BLaER1 (cell line): ENCODE measurements at regions not wholly inside any gene's neighbourhood (a gene's known extent, or its start where the extent isn't known, plus 50 kb on each side); places are given as distances from the start of the nearest gene placed in this dataset.

ENCODE experiments used
- H3K27ac ChIP-seq: shearing (Covaris generic); formaldehyde crosslinking; 2 replicates; pipeline ENCODE4 v1.8.1; 2022
- H3K27me3 ChIP-seq: shearing (Covaris generic); formaldehyde crosslinking; 2 replicates; pipeline ENCODE4 v1.8.1; 2022
- H3K36me3 ChIP-seq: shearing (Covaris generic); formaldehyde crosslinking; 2 replicates; pipeline ENCODE4 v1.8.1; 2022
- H3K4me1 ChIP-seq: shearing (Covaris generic); formaldehyde crosslinking; 2 replicates; pipeline ENCODE4 v1.8.1; 2022
- H3K4me2 ChIP-seq: shearing (Covaris generic); formaldehyde crosslinking; 2 replicates; pipeline ENCODE4 v1.8.1; 2022
- H3K4me3 ChIP-seq: shearing (Covaris generic); formaldehyde crosslinking; 2 replicates; pipeline ENCODE4 v1.8.1; 2022
- H3K9ac ChIP-seq: shearing (Covaris generic); formaldehyde crosslinking; 2 replicates; pipeline ENCODE4 v1.8.1; 2022
- H3K9me3 ChIP-seq: shearing (Covaris generic); formaldehyde crosslinking; 2 replicates; pipeline ENCODE4 v1.8.1; 2022
- H4K20me1 ChIP-seq: shearing (Covaris generic); formaldehyde crosslinking; 2 replicates; pipeline ENCODE4 v1.8.1; 2022
- Cebpa-rat ChIP-seq: shearing (Covaris generic); IDR thresholded peaks from 2 replicates; pipeline ENCODE4 v1.8.1; 2022

- Histone ChIP-seq H3K4me3 (no peak overlapping the region), H3K27ac (no peak overlapping the region), H4K20me1 (no peaks in the 10 kb centered on the region), H3K27me3 (no peaks in the 10 kb centered on the region), H3K4me1 (no peaks in the 10 kb centered on the region), H3K9me3 (peaks cover 8% of the 10 kb centered on the region; the same call in 1 of the 2 replicates), H3K4me2 (no peak overlapping the region), H3K36me3 (no peaks in the 10 kb centered on the region), H3K9ac (no peak overlapping the region)
- TF ChIP-seq Cebpa-rat: no peak
Measured at GRCh38 chr16:55091871-55092230, 161.2 kb downstream of the IRX5 start.

GRCh38 chr16:55100100-55100499 is 169.4 kb downstream of the IRX5 start:
- no peak overlapping the region for H3K4me3 ChIP-seq
- no peaks in the 10 kb centered on the region for H3K27me3 ChIP-seq
- TF ChIP-seq Cebpa-rat: peak; percentile 63; the same call in 1 of the 2 replicates
- peaks cover 6% of the 10 kb centered on the region for H3K9me3 ChIP-seq
- H4K20me1 ChIP-seq: no peaks in the 10 kb centered on the region
- no peaks in the 10 kb centered on the region for H3K36me3 ChIP-seq
- peak overlapping the region; percentile 77 for H3K4me2 ChIP-seq
- no peak overlapping the region for H3K9ac ChIP-seq
- peaks cover 42% of the 10 kb centered on the region for H3K4me1 ChIP-seq
- no peak overlapping the region for H3K27ac ChIP-seq

- Histone ChIP-seq H3K4me2 (peak overlapping the region; percentile 77), H3K27me3 (no peaks in the 10 kb centered on the region), H3K9me3 (peaks cover 6% of the 10 kb centered on the region), H3K27ac (no peak overlapping the region), H3K4me1 (peaks cover 51% of the 10 kb centered on the region), H3K9ac (no peak overlapping the region), H4K20me1 (no peaks in the 10 kb centered on the region), H3K4me3 (no peak overlapping the region), H3K36me3 (no peaks in the 10 kb centered on the region)
- no peak for TF ChIP-seq Cebpa-rat
Measured at GRCh38 chr16:55101026-55101425, 170.4 kb downstream of the IRX5 start.

- Histone ChIP-seq H3K4me2 (peak overlapping the region; percentile 77; the same call in 1 of the 2 replicates), H3K36me3 (no peaks in the 10 kb centered on the region), H3K27me3 (no peaks in the 10 kb centered on the region), H3K4me1 (peaks cover 58% of the 10 kb centered on the region), H4K20me1 (no peaks in the 10 kb centered on the region), H3K9ac (no peak overlapping the region), H3K9me3 (peaks cover 6% of the 10 kb centered on the region), H3K27ac (no peak overlapping the region), H3K4me3 (no peak overlapping the region)
- TF ChIP-seq Cebpa-rat: no peak
Measured at GRCh38 chr16:55102077-55102476, 171.4 kb downstream of the IRX5 start.

- H3K27me3 ChIP-seq: no peaks in the 10 kb centered on the region
- H3K27ac ChIP-seq: no peak overlapping the region
- no peak overlapping the region for H3K9ac ChIP-seq
- H4K20me1 ChIP-seq: no peaks in the 10 kb centered on the region
- H3K4me1 ChIP-seq: peaks cover 58% of the 10 kb centered on the region
- H3K4me2 ChIP-seq: no peak overlapping the region
- no peak for TF ChIP-seq Cebpa-rat
- H3K36me3 ChIP-seq: no peaks in the 10 kb centered on the region
- H3K4me3 ChIP-seq: no peak overlapping the region
- peaks cover 6% of the 10 kb centered on the region for H3K9me3 ChIP-seq
Measured at GRCh38 chr16:55102531-55102930, 171.9 kb downstream of the IRX5 start.

- H3K27ac ChIP-seq: no peak overlapping the region
- peaks cover 44% of the 10 kb centered on the region for H3K4me1 ChIP-seq
- no peak overlapping the region for H3K9ac ChIP-seq
- no peaks in the 10 kb centered on the region for H4K20me1 ChIP-seq
- TF ChIP-seq Cebpa-rat: no peak
- H3K9me3 ChIP-seq: no peaks in the 10 kb centered on the region
- no peaks in the 10 kb centered on the region for H3K36me3 ChIP-seq
- no peaks in the 10 kb centered on the region for H3K27me3 ChIP-seq
- H3K4me2 ChIP-seq: no peak overlapping the region
- H3K4me3 ChIP-seq: no peak overlapping the region
Measured at GRCh38 chr16:55107851-55108250, 177.2 kb downstream of the IRX5 start.

- no peaks in the 10 kb centered on the region for H3K9me3 ChIP-seq
- peaks cover 59% of the 10 kb centered on the region for H3K4me1 ChIP-seq
- H3K27ac ChIP-seq: no peak overlapping the region
- H4K20me1 ChIP-seq: no peaks in the 10 kb centered on the region
- H3K4me3 ChIP-seq: no peak overlapping the region
- H3K4me2 ChIP-seq: peak overlapping the region; percentile 6; the same call in 1 of the 2 replicates
- H3K9ac ChIP-seq: no peak overlapping the region
- no peaks in the 10 kb centered on the region for H3K36me3 ChIP-seq
- no peak for TF ChIP-seq Cebpa-rat
- no peaks in the 10 kb centered on the region for H3K27me3 ChIP-seq
Measured at GRCh38 chr16:55113210-55113609, 182.5 kb downstream of the IRX5 start.

- Histone ChIP-seq H4K20me1 (peaks cover 20% of the 10 kb centered on the region), H3K4me3 (no peak overlapping the region), H3K4me1 (peaks cover 77% of the 10 kb centered on the region), H3K9ac (no peak overlapping the region), H3K9me3 (no peaks in the 10 kb centered on the region), H3K27me3 (no peaks in the 10 kb centered on the region), H3K4me2 (peak overlapping the region; percentile 88), H3K36me3 (no peaks in the 10 kb centered on the region), H3K27ac (no peak overlapping the region)
- no peak for TF ChIP-seq Cebpa-rat
Measured at GRCh38 chr16:55115506-55115905, 184.8 kb downstream of the IRX5 start.

GRCh38 chr16:55116165-55116920 is 185.7 kb downstream of the IRX5 start:
- TF ChIP-seq Cebpa-rat: no peak
- H3K9me3 ChIP-seq: no peaks in the 10 kb centered on the region
- H3K4me1 ChIP-seq: peaks cover 80% of the 10 kb centered on the region
- no peak overlapping the region for H3K9ac ChIP-seq
- no peak overlapping the region for H3K4me3 ChIP-seq
- H4K20me1 ChIP-seq: peaks cover 20% of the 10 kb centered on the region
- no peaks in the 10 kb centered on the region for H3K36me3 ChIP-seq
- H3K27ac ChIP-seq: no peak overlapping the region; the same call in 1 of the 2 replicates
- no peaks in the 10 kb centered on the region for H3K27me3 ChIP-seq
- peak overlapping the region; percentile 88 for H3K4me2 ChIP-seq

- H3K4me3 ChIP-seq: no peak overlapping the region
- peak overlapping the region; percentile 15; the same call in 1 of the 2 replicates for H3K9ac ChIP-seq
- no peaks in the 10 kb centered on the region; the same call in 1 of the 2 replicates for H3K27me3 ChIP-seq
- no peak for TF ChIP-seq Cebpa-rat
- H4K20me1 ChIP-seq: peaks cover 20% of the 10 kb centered on the region
- H3K9me3 ChIP-seq: peaks cover 12% of the 10 kb centered on the region
- no peaks in the 10 kb centered on the region for H3K36me3 ChIP-seq
- peak overlapping the region; percentile 88 for H3K4me2 ChIP-seq
- H3K4me1 ChIP-seq: peaks cover 92% of the 10 kb centered on the region
- peak overlapping the region; percentile 57; the same call in 1 of the 2 replicates for H3K27ac ChIP-seq
Measured at GRCh38 chr16:55118701-55119260, 188.1 kb downstream of the IRX5 start.
